ENCODE measurements at regions not wholly inside any gene's neighbourhood (a gene's known extent, or its start where the extent isn't known, plus 50 kb on each side); places are given as distances from the start of the nearest gene placed in this dataset.

GRCh38 chr3:43994657-43995546, 246.8 kb upstream of the TOPAZ1 start:
- no peak for DNase-seq (ENCODE audit: low read depth)

GRCh38 chr3:43995547-43996378, 245.9 kb upstream of the TOPAZ1 start:
- no peak for DNase-seq (ENCODE audit: low read depth)

GRCh38 chr3:43996379-43997301, 245.0 kb upstream of the TOPAZ1 start:
- no peak for DNase-seq (ENCODE audit: low read depth)

DNA sequence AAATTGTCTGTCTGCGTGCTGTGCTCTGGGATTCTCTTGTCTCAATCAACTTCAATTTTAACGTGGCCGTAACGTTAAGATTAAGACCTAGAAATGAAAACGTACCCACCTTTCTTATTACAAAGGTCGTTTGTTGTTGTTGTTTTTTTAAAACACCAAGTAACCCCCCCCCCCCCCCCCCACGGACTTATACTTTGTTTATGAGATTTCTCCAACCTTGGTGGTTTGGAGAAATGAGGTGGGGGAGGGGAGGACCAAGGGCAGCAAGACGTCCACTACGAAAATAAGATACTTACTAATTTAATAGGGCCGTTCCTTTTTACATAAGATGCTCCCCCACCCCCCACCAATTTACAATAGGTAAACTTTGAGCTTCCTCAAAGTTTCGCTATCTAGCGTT, 244.4 kb upstream of the TOPAZ1 start:
- no peak for DNase-seq (ENCODE audit: low read depth)

- no peak for DNase-seq (ENCODE audit: low read depth)
Measured at GRCh38 chr3:43997788-43998369, 243.8 kb upstream of the TOPAZ1 start.

DNA sequence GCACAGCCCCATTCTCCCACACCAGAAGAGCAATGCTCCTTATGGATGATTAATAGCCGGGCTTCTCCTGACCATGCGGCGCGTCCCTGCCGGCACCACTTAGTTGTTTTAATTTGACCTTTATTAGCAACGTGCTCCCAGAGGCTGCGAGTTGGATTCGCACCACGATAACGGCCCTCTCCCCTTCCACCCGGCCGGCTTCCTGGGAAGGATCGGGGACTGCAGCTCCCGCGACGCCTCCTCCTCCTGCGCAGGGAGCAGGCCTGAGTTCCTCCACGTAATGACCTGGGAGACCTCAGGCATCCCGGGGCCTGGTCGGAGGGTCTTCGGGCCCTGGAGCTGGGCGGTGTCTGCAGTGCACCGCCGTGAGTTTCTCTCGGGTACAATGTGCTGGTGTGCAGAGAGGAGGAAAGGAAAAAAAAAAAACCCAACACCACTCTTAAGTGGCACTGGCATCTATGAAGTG, 243.3 kb upstream of the TOPAZ1 start:
- no peak for DNase-seq (ENCODE audit: low read depth)

DNA sequence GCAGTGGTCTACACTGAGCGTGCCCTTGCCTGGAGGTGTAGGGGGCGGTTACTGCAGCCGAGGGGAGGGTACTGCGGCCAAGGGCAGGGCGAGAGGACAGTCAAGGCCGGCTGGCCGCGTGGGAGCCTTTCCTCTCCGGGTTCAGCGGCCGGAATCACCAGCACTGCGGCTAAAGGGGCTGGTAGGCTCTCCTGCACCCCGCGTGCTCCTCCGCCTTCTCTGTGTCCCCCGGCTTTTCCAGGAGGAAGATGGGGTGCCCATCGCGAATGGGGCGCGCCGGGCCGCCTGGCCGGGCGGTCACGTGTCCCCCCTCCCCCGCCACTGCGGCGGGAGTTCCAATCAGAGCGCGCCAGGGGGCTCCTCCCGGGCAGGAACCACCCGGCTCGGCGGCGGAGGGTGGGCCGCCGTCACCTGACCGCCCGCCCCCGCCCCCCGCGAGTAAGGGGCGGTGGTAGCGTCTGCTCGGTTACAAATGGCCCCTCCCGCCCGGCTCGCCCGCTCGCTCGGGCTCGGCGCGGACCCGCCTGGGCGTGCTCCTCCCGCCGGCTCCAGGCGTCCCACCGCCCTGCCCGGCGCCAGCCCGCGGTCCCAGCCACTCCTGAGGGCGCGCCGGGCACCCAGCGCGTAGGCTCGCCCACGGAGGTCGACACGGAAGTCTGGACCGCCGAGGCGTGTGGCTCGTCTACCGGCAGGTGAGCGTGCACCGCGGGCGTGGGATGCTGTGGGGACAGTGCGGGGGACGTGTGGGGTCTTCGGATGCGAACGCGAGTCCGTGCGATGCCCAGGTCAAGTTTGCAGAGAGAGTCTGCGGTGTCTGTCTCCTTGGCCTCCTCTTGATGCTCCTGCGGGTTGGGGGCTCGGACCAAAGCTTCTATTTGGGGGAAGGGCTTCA, 242.6 kb upstream of the TOPAZ1 start:
- no peak for DNase-seq (ENCODE audit: low read depth)

DNA sequence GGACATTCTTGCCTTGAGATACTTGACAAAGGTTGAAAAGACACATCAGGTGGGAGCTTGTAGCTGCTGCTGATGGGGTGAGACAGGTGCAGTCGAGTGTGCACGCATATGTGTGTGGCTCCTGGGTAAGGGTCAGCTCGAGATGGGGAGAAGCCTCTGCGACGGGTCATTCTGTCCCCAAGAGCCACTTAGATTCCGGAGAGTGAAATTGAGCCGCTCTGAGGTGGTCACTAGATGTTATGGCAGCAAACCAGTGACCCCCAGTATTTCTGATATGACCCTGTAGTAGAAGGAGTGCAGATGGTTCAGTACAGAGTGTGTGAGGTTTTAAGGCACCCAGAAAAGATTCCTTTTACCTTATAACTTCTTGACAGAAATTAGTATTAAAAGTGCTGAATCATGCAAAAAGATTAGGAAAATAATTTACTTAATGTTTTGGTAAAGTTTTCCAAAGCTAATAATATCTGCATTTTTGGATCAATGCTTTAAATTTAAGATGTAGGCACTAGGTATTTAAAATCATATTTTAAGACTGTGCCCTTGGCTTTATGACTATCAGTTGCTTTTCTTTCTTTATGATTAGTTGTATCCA, 241.9 kb upstream of the TOPAZ1 start:
- DNase-seq (ENCODE audit: low read depth) = no peak

GRCh38 chr3:44000586-44000985, 241.1 kb upstream of the TOPAZ1 start:
- no peak for DNase-seq (ENCODE audit: low read depth)

GRCh38 chr3:44001072-44001471, 240.6 kb upstream of the TOPAZ1 start:
- no peak for DNase-seq (ENCODE audit: low read depth)

- DNase-seq (ENCODE audit: low read depth) = no peak
Measured at GRCh38 chr3:44003801-44004200, 237.9 kb upstream of the TOPAZ1 start.

DNA sequence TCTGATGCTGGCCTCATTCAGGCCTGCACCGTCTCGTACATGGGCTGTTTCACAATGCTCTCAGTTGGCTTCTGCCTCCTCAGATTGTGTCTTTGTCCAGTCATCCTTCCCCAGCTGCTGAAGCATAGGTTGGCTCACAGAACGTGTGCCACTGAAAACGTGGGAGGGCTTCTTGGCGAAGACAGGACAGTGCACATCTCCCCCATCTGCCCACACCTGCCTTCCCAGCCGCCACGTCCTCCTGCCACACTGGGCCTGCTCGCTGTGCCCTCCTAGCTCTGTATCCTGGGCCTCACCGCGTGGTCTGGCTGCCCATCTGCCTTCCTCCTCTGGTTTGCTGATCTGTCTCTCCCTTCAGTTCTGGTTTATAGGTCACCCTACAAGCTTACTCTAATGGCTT, 230.0 kb upstream of the TOPAZ1 start:
- DNase-seq (ENCODE audit: low read depth) = no peak

- DNase-seq (ENCODE audit: low read depth) = no peak
Measured at GRCh38 chr3:44012160-44012899, 229.4 kb upstream of the TOPAZ1 start.

DNA sequence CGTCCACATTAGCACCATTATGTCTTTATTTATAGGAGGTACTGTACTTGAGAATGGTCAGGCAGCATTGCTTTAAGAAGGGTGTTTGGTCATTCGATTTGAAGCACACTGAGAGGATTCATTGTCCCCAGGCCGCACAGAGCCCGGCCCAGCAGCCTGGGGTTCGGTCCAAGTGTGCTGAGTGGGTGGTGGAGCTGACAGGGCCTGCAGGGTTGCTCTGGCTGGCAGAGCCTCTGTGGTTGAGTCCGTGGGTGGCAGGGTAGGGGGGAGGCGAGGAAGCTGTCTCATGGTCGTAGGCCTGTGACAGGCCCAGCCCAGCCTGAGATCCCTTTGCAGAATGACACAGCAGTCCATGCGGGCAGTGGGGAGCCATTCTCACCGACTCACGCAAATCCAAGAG, 227.7 kb upstream of the TOPAZ1 start:
- no peak for DNase-seq (ENCODE audit: low read depth)

DNA sequence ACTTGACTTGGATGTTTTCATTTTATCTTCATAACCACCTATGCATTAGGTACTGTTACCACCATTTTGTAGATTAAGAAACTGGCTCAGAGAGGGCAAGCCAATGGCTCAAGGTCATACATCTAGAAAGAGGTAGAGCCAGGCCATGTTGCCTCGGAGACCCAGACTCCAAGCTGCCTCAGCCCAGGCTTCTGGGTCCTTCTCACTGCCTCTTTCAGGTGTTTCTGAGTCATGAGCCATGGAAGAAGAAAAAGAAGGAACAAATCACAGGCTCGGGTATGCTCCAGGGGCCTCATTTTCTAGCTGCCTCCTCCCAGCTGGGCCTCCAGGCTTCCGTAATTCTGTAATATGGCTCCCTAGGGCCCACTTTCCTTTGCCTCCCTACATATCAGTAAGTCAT, 226.5 kb upstream of the TOPAZ1 start:
- no peak for DNase-seq (ENCODE audit: low read depth)

DNA sequence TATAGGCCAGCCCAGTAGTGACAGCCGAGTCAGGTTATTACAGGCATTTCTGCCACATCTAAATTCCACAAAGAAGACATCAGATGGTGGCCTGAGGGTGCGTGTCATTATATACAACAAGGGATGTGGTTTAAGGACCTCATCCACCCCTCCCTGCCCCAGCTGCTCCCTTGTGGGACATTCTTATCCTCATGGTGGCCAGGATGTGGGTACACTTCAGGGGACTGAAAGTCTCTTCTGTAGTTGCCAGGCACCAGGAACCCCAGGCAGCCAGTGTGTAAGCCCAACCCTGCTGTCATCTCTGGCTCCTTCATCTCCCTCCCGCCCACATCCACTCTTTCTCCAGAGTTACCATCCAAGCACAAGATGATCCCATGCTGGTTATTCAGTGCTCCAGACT, 224.9 kb upstream of the TOPAZ1 start:
- no peak for DNase-seq (ENCODE audit: low read depth)

GRCh38 chr3:44018926-44019325, 222.8 kb upstream of the TOPAZ1 start:
- DNase-seq (ENCODE audit: low read depth) = no peak

- DNase-seq (ENCODE audit: low read depth) = no peak
Measured at GRCh38 chr3:44019736-44020135, 221.9 kb upstream of the TOPAZ1 start.

DNA sequence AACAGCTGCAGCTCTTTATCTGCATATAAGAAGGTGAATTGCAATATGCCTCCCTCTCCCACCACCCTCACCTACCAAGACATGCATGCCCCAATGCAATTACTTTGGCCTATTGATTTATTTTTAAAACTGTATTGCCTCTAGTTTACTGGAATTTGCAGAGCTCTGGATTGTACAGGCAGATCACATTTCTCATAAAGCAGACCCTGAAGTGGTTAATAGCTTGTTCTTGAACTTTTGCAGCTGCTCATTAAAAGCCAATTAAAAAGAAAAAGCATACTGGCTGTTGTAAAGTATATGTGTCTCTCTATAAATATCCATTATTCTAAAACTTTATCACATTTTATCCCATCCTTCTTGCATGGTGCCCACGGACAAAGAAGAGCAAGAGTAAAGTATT, 221.5 kb upstream of the TOPAZ1 start:
- DNase-seq (ENCODE audit: low read depth) = no peak
